HT1080 (cell line): ENCODE measurements at regions not wholly inside any gene's neighbourhood (a gene's known extent, or its start where the extent isn't known, plus 50 kb on each side); places are given as distances from the start of the nearest gene placed in this dataset.

ENCODE experiments used
- DNase-seq: peaks from one replicate; pipeline ENCODE4 v3.0.0-alpha.2; 2015; ENCODE audit warnings: low read depth

DNA sequence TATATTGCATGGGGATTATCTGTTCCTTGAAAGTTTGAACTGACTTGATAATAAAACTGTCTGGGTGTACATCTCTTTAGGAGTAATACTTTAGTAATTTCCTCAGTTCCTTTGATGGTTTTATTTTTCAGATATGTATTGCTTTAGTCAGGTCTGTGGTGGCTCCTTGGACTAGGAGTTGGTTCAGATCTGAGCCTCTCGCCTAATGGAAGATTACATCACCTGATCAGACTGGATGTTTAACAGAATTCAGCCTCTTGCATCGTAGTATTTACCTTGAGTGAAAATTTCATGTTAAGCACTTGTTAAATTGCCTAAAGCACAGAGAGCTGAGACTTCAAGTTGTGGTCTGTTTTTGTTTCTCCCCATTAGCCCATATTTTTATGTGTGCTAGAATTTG, 267.3 kb downstream of the MAP2K4 start:
- DNase-seq = no peak

DNA sequence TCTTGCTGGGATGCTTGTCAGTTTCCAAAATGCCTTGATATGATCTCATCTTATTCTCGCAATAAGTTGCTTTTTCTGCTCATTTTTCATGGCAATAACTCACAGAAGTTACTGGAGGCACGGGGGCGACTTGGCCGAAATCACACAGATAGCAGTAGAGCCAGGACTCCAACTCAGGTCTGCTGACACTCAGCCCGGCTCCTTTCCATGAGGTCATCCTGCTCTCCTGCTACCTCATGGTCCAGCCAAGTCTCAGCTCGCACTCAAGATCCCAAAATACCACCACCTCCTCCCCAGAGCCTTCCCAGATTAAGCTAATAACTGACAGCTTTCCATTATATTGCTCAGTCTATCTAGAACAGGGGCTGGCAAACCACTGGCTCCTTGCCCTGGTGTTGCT, 269.5 kb downstream of the MAP2K4 start:
- no peak for DNase-seq

DNA sequence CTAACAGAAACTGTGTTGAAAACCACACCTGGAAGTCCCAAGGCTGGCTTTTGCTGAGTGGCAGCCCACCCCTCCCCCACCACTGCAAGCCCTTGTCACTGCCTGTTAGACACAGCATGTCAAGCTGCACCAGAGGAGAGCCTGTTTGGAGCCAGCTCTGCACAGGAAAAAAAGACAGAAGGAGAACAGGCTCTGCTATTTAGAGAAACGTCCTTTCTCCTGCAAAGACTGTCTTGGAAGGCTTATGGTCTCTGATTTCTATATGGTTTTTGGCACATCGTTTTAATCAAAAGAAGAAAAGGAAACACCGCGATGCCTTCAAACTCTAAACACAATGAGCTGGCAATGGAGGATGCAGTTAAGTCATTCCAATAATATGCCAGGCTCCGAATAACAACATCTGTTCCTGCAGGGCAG, 275.5 kb downstream of the MAP2K4 start:
- no peak for DNase-seq

DNA sequence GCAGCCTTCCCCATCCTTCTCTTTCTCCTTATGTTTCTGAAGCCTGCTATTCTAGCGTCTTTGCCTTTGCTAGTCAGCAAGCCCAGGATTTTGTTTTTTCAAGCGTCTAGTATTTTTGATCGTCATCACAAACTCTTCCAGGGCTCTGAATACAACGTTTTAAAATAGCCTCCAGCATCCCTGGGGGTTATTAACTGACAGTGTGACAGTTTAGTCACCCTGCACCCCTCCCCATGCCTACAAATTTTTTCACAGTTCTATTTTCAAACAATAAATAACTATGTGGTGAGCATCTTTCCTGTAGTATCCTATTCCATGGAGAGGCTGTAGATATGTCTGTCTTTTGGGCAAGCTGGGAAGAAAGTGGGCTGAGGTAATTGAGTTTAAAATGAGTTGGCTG, 280.9 kb downstream of the MAP2K4 start:
- no peak for DNase-seq

DNA sequence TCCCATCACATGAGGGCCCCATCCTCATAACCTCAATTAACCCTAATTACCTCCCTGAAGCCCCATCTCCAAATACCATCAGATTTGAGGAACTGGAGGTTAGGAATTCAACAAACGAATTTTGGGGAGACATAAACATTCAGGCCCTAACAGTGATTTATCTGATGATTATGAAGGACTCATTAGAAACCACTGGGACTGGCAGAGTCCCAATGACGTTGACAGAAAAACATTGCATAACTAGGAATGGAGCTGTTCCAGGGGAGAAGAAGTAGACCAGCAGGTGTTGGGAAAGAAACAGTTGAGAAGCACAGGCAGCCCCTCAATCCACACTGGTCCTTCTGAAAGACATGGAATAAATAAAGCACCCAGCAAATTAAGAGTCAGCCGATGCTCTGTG, 282.0 kb downstream of the MAP2K4 start:
- DNase-seq = no peak

DNA sequence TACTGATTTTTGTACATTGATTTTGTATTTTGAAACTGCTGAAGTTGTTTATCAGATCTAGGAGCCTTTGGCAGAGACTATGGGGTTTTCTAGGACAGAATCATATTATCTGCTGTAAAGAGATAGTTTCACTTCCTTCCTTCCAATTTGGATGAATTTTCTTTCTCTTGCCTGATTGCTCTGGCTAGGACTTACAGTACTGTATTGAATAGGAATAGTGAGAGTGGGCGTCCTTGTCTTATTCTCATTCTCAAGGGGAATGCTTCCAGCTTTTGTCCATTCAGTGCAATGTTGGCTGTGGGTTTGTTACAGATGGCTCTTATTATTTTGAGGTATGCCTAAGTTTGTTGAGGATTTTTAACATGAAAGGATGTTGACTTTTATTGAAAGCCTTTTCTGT, 290.1 kb downstream of the MAP2K4 start:
- no peak for DNase-seq

DNA sequence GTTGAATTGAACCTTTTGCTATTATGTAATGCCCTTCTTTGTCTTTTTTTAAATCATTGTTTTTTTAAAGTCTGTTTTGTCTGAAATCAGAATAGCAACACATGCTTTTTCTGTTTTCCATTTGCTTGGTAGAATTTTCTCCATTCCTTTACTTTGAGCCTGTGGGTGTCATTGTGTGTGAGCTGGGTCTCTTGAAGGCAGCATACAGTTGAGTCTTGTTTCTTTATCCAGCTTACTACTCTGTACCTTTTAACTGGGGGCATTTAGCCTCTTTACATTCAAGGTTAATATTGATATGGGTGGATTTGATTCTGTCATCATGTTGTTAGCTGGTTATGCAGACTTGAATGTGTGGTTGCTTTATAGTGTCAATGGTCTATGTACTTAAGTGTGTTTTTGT, 292.0 kb downstream of the MAP2K4 start:
- no peak for DNase-seq

DNA sequence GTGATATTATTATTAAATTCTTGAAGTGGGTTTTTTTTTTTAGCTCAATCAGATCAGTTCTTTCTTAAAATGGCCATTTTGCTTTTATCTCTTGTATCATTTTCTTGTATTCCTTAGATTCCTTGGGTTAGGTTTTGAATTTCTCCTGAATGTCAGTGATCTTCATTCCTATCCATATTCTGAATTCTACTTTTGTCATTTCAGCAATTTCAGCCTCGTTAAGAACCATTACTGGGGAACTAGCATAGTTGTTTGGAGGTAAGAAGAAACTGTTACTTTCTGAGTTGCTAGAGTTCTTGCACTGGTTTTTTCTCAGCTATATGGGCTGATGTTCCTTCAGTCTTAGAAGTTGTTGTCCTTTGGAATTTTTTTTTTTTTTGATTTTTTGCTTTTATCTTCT, 293.1 kb downstream of the MAP2K4 start:
- no peak for DNase-seq

DNA sequence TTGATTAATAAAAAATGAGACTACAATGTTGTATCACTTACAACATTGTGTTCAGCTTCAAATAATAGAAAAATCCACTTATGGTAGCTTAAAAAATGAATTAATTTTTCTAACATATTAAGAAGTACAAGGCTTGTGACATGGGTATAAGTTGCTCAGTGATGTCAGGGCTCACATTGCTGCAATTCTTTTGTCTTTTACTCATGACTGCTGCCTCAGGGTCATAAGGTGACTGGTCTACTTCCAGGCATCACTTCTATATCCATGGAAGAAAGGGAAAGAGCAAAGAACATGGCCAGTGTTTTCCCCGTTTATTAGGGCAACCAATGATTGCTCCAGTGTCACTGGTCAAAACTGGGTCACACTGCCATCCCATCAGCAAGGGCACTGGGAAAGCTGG, 295.3 kb downstream of the MAP2K4 start:
- DNase-seq = no peak

DNA sequence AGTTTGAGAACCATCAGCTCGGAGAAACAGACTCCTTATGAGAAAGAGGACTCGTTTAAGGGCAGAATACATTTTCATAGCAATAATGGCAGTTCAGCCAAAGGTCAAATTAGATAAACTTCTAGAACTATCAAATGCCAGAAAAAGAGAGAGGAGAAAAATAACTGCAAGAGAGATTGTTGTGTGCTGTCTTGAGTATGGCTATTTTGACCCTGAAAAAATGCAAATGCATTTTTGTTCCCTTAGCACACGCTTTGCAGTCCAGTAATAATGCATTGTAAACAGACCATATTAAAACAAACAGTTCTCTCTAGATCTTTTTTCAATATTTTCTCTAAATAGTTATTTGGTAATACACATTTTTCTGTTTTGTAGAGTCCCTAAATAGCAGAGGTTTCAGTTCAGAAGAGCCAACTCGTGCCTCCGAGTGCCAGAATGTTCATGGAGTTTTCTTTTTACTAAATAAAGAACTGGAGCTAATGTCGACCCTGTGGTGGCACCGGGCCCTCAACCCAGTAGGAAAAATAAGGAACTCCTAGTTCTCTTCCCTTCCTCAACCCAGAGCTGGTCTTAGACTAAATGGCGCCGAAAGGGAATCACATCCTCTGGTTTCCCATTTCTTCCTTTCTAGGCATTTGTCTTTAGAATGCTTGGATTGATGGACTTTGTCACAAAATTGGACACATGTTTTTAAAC, 298.0 kb downstream of the MAP2K4 start:
- no peak for DNase-seq

DNA sequence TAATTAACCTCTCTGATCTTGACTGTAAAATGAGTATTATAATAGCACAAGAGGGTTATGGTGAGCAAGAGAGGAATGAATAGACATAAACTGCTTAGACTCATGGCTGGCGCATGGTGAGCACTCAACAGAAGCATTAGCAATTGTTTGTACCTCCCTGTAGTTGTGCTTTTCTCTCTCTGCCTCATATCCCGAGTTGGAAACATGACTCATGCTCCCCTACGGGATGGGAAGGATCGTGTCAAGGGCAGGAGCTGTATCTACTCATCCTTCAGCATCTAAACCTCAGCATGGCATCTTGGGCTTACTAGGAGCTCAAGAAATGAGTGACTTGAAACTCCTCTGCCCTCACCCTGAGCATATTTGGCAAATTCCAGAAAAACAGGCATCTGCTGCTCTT, 299.6 kb downstream of the MAP2K4 start:
- peak; percentile 57 for DNase-seq

DNA sequence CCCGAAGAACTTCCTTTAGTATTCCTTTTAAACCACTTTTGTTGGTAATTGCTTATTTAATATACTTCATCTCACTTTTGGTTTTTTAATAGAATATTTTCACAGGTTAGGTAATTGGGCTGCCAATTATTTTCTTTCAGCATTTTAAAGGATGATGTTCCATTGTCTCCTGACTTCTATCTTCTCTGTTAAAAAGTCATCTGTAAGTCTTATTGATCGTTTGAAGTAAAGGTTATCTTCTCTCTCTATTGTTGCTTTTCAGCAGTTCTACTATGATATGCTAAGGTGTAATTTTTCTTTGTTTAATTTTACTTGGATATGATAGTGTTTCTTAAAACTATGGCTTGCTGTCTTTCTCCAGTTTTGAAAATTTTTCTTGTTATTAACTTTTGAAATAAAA, 307.5 kb downstream of the MAP2K4 start:
- DNase-seq = no peak

DNA sequence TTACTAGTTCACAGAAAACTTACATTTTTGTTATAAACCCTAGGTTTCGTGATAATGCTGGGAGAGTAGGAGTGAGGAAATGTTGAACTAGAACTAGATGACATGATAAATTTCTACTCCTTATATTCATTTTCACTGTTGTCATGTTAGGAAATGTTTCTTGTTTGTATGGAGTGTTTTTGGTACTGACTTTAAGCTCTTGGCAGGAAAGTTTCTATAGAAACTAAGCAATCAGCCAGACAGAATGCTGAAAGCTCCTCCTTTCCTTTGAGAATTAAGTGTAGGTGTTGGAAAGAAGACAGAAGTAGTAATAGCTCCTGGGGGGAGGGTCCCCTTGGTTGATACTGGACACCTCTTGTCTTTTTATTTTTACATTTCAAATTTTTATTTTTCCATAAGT, 309.8 kb downstream of the MAP2K4 start:
- no peak for DNase-seq

DNA sequence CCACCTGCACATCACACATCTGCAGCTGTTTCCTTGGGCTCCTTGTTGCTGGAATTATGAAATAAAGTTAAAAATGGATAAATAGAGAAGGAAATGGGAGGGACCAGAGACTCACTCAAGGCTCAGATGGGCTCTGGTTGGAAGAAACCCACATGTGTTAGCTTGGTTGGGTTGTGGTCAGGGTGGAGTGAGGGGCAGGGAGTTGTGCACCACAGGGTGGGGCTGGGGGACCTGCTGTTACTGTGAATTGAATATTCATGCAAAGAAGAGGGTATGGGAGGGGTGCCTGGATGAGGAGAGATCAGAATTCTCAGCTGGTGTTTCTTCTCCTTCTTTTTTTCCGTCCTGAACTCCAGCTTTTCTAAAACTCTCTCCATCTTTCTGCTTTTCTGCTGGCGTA, 320.7 kb downstream of the MAP2K4 start:
- DNase-seq = no peak

DNA sequence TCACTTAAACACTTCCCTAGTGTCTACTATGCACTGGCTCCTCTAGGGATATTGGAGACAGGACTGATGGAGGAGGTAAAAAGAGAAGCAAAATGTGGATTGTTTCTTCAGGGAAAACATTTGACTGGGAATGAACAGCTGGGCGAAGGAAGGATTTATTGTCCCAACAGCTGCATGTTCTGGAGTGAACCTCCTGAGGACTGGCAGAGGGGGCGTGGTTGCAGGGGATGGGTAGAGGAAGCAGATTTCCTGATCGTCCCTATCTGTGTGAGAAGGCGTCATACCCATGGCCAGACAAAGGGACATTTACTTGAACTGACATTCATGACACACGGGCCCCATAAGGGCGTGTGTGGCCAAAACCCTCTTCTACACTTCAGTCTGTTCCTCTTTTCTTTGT, 321.5 kb downstream of the MAP2K4 start:
- DNase-seq = no peak

DNA sequence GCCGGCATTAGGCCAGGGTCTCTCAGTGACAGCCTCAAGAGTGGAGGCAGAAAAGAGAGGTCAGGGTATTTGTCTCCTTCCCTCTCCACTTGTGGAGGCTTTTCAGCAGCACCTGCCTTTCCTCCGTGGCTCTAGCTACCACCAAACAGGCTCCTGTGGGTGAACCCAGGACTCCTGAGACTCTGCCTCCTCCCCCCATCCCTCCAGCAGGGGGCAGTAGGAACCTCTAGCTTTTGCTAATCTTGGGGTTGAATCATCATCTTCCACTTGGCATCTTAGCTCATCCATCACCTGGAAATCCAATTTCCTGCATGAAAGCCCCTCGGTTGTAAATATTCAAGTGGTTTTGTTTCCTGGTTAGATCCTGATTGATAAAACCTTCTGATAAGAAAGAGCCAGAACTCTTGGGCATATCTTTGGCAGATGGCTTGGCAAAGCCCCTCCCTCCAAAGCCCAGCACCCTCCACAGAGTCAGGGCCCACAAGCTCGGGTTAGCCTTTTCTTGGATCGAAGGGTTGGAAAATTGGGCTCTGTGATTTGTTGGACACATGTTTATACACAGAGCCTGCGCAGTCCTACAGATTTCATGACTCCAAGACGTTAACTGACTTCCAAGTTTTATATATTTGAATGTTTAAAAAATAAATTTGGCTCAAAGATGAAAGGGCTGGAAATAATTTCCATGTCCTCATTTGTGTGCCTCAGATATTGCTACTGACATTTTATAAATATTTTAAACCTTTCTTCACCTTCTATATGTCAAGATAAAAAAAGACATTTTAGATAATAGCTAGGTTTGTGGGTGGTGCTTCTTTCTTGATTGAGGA, 322.1 kb downstream of the MAP2K4 start:
- DNase-seq = no peak

DNA sequence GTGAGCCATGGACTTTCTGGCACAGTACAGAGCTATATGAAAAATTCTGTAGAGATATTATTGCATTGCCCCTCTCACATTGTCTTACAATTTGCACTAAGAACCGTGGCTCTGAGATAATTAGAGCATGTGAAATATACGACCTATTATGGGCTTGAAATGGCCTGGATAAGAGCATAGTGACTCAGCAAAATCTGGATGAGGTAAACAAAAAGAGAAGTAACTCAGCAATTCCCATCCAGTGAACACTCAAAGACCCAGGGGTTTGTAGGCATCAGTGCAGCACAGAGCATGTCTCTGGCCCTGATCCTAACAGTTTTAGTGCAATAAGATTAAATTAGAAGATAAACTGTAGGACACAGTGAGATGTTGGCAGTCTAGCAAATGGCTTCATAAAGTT, 317.2 kb upstream of the MYOCD start:
- no peak for DNase-seq

DNA sequence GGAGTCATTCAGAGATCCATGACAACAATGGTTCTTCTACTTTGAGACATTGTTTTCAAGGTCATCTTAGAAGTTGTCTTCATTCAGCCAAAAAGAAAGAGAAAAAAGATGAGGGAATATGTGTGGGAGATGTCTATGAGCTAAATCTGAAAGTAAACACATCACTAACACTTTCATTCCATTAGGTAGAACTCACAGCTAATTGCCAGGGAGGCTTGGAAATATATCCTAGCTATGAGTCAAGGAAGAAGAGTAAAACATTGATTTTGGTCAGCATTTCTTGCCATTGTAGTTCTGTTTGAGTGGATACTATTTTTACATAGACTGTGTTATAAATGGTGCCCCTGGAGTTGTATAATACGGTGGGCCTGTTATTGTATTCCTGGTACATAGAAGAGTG, 316.4 kb upstream of the MYOCD start:
- DNase-seq = no peak

DNA sequence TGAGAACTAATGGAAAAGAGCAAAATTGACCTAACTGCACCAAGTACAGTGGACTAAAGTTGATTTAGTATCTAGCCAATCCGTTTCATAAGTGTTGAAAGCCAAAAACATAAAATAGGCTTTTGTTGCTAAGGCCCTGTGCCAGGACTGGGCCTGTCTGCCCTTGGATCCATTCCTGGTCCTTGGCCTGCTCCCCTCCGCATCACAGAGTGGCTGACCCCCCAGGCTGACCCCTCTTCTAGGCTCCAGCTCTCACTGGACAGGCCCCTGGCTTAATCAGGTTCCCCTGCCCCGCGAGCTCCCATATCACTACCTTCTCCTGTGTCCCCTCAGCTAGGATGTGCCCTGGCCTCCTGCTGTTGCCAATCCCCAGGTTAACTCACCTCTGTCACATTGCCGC, 313.6 kb upstream of the MYOCD start:
- no peak for DNase-seq

DNA sequence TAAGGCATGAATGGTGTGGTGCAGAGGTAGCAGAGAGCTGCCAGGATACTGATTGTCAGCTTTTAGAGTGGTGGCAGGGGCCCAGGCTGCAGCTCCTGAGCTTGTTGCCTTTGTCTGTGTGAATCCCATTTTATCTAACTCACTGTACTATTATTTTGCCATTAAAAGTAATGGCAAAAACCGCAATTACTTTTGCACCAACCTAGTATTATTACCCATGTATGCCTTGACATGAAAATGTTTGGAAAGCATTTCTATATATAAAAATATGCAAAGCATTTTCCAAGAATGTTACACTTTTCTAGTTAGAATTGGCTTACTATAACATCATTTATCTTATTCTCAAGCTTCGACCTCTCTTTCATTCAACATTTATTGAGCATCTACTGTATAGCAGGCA, 308.1 kb upstream of the MYOCD start:
- no peak for DNase-seq

DNA sequence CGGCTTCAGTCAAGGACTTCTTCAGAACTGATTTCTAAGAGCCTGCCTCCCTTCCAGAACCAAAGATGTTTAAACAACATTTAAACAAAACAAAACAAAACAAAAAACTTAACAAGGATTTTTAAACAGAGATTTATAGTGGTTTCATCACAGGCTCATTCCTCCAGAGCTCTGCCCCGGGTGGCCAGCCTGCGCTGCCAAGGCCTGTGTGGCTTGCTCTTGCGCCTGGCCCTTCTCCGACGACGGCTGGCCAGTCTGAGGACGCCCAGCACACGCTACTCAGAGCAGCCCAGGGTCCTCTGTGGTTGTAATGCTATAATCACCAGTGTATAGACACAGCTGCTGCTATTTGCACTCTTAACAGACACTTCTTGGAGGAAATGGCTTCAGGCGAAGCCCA, 307.2 kb upstream of the MYOCD start:
- DNase-seq = no peak

DNA sequence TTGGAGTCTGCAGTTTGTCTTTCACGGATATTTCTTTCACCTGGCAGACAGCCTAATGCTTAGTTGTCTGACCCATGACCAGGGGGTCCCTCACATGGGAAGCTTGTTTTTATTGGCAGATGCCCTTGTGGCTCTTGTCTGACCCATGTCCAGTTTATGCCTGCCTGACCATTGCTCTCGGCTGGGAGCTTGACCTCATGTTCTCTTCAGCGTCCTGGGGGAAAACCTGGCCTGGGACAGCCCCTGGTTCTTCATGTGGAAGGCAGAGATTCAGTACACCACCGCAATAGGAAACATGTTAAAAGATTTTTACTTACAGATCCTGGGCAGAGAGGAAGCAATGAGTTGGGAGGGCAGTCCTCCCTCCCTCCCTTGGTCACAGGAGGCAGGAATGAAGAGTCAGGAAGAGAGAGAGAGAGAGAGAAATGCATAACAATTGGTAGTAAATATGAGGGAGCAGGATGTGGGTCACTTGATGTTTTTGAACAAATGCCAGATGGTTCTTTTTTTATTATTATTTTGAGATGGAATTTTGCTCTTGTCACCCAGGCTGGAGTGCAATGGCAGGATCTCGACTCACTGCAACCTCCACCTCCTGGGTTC, 302.7 kb upstream of the MYOCD start:
- DNase-seq = no peak

DNA sequence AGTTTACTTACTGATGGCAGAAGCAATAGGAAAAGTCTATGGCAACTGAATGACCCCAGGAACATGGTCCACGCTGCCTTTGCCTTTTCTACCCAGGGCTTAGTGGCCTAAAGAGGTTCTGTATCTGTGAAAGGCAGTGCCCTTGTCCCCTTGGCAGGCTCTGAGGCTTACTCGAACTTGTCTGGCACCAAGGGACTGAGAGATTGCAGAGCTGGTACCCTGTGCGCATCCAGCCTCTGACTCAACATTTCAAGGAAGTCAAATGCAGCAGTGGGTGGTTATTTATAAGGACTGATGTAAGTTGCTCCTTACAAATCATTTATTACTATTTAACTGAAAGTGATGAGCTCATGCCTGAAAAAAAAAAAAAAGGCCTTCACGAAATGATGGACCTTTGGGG, 299.9 kb upstream of the MYOCD start:
- DNase-seq = no peak
